A172 (cell line): ENCODE measurements at regions not wholly inside any gene's neighbourhood (a gene's known extent, or its start where the extent isn't known, plus 50 kb on each side); places are given as distances from the start of the nearest gene placed in this dataset.

Experiments
- DNase-seq: peaks from one replicate; pipeline ENCODE4 v3.0.0-alpha.2; 2015; ENCODE audit warnings: low spot score

- DNase-seq: no peak
These were observed 56.4 kb downstream of the NEUROD6 start for GRCh38 chr7:31284106-31284505.

DNA sequence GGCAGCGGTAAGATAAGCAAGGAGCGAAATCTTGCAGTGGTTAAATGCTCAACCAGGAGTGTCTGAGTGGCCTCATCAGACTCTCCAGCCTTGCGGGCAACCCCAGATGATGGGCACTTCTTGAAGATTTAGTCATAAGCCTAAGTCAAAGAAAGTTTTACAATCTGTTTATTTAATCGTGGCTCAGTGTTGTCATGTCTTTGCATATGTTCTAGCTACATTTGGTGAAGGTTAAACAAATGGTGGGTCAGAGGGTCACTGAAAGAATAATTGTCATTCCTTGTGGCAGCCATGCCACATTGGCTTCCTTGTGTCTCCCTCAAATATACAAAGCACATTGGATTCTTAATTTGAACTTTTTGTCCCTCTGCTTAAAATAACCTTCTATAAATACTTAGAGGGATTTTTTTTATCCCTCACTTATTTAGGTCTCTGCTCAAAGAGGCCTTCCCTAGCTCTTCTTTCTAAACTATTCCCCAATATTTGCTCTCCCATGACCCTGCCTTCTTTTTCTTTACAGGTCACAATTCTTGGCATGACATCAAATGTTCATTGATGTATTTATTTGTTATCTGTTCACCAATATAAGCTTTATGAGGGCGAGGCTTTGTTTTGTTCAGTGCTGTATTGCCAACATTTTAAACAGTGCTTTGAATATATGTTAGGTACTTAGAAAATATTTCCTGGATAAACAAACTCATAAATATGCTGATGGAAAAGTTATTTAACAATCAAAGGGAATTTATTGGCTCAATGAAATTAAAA, 68.7 kb downstream of the NEUROD6 start:
- no peak for DNase-seq

GRCh38 chr7:31267486-31267885, 73.0 kb downstream of the NEUROD6 start:
- DNase-seq: no peak

- DNase-seq: no peak
These were observed 77.2 kb downstream of the NEUROD6 start for GRCh38 chr7:31263338-31263737.

DNA sequence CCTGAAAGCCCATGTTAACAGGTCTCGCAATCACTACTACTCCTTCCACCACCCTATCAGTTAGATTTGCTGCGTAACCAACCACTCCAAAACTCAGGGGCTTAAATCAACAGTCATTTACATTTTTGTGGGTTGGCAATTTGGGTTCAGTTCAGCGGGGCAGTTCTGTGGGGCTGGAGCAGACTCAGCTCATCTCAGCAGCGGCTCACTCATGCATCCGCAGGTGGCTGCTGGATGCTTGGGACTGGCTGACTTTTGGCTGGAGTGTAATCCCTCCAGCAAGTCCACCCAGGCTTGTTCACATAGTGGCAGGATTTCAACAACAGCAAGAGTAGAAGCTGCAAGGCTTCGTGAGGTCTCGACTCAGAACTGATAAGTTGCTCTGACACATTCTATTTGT, 79.2 kb downstream of the NEUROD6 start:
- no peak for DNase-seq

GRCh38 chr7:31260851-31261250, 79.7 kb downstream of the NEUROD6 start:
- DNase-seq: no peak

GRCh38 chr7:31258391-31258790, 82.1 kb downstream of the NEUROD6 start:
- no peak for DNase-seq

DNA sequence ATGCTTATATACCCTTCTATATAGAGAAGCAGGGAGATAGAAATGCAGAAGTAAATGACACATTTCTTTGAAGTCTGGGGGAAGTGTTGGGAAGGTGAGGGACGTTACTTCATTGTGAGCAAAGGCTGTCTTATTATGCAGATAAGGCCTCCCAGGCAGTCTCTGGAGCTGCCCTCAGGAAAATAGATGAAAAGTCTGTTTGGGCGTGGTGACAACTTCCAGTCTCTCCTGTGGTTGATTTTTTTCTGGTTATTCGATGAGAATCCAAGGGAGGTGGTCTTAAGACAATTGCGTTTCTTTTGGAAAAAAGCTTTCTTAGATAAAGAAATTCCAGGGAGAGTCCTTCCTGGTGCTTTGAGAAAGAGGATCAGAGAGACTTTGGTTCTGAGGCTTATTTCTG, 84.0 kb downstream of the NEUROD6 start:
- no peak for DNase-seq

GRCh38 chr7:31254926-31255325, 85.6 kb downstream of the NEUROD6 start:
- DNase-seq: no peak

- DNase-seq: no peak
These were observed 87.0 kb downstream of the NEUROD6 start for GRCh38 chr7:31253532-31253931.

- no peak for DNase-seq
These were observed 89.1 kb downstream of the NEUROD6 start for GRCh38 chr7:31251441-31251840.

DNA sequence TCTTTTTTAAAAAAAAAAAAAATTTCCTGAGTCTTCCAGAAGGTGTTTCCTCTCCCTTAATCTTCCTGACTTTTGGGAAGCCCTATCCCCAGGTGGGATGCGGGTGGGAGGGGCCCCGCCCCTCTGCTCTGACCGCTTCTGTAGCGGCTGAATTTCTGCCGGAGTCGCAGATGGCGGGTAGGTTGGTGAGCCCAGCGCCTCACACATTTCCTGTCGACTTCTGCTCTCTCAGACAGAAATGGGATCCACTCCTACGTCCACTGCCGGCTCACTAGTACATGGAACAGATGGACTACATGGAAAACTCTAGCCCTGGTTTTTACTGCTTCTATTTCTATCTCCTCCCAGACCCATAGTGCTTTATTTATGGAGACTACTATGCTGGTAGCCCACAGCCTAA, 90.9 kb downstream of the NEUROD6 start:
- DNase-seq: no peak

DNA sequence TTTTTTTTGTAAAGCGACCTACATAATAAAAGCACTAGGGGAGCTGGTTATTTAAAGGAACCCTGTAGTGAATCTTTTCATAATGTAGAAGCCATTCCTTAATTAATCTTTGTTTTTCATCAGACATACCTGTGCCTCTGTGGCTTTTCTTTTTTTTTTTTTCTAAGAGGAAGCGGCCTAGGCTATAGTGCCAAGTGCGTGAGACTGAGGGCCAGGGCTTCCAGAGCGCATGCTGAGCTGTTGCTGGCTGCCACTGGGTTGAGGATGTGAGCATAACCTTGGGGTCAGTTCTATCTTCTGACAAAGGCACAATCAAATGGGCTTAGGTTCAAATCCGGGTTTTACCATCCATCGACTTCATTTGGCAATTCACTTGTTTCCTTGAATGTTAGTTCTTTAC, 103.7 kb downstream of the NEUROD6 start:
- no peak for DNase-seq

- DNase-seq: no peak
These were observed 105.5 kb downstream of the NEUROD6 start for GRCh38 chr7:31234836-31235605.

DNA sequence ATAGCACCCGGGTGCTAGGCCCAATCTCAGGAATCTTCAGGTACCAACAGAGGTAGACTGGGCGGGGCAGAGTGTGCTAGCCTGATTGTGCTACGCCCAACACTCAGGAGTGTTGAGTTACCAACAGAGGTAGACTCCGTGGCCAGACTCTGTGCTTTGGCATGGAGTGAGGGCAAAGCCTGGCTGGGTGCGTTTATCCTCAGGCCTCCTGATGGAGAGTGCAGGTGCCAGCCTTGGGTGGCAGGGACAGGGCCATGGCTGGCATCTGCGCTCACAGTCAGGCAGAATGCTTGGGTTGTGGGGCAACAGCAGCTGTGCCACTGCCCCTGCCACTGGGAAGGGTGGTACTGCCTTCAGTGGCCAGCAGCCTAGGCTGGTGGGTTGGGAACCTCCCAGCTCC, 111.6 kb downstream of the NEUROD6 start:
- no peak for DNase-seq

DNA sequence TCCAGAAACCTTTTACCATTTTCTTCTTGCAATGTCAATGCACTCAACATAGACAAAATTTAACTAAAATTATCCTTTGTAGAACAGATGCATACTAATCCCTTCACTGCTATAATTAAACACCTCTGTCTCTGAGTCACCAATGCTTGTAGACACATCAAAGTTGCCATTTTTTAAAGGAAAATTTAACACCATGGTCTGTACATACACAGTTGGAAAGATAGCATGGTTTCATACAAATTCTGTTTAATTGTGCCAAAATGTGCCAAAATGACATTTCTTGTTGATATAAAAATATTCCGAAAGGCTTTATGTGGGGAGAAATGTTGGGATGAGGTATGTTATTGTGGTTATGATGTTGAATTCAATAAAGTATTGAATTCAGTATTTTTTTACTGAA, 125.8 kb downstream of the NEUROD6 start:
- no peak for DNase-seq

DNA sequence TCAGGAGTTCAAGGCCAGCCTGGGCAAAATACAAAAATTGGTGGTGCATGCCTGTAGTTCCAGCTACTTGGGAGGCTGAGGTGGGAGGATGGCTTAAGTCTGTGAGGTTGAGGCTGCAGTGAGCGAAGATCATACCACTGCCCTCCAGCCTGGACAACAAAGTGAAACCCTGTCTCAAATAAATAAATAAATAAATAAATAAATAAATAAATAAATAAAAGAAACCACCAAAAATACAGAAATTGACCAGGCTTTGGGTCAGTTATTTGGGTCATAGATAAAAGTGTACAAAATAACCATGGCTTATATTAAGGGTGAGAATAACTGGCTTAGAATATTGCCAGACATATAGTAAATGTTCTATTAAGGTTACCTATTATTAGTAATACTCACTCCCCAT, 129.2 kb downstream of the NEUROD6 start:
- DNase-seq: no peak

- no peak for DNase-seq
These were observed 136.5 kb downstream of the NEUROD6 start for GRCh38 chr7:31204071-31204470.

GRCh38 chr7:31203551-31203950, 137.0 kb downstream of the NEUROD6 start:
- no peak for DNase-seq

DNA sequence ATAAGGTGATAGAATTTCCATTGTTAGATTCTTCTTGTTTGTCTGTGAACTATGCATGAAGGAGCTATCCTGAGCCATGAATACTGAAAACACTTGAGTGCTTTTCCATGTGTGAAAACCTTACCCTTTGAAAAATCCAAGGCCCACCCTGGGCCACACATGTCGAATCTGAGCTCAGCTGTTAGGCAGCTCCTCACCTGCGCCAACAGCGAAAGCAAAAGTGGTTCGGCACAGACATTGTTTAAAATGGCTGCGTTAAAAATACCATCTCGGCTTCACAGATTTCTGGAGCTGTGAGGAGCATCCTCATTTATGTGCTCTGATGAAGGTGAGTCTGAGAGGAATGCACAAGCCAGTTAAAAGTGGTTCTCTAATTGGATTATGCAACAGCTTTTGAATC, 137.7 kb downstream of the NEUROD6 start:
- DNase-seq: no peak

DNA sequence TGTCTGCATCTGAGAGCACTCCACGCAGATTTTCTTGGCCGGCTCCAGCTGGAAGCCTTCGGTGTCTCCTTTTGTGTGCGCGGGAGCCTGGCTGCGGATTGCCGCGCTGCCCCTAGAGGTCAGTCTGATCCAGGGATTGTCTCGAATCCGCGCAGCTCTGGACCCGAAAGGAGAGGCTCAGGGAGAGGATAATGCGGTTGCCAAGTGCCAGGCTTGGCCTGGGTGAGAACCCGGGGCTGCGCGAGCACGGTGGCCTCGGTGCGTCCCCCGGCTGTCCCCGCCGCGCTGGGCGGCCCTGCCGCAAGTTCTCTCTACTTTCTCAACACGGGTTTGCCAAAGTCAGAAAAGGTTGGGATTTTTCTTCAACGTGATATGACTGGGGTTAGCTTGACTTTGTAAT, 140.9 kb downstream of the ADCYAP1R1 start:
- peak; percentile 54 for DNase-seq

GRCh38 chr7:31190906-31191305, 138.8 kb downstream of the ADCYAP1R1 start:
- no peak for DNase-seq

GRCh38 chr7:31186202-31186601, 134.1 kb downstream of the ADCYAP1R1 start:
- no peak for DNase-seq
